Esophagus muscularis mucosa (tissue), 4 donors: ENCODE measurements at regions not wholly inside any gene's neighbourhood (a gene's known extent, or its start where the extent isn't known, plus 50 kb on each side); places are given as distances from the start of the nearest gene placed in this dataset.

Experiments
- CTCF ChIP-seq, 3 experiments: fragments of 200-600 bp in 2 of 3; fragments of 450-650 bp in 1 of 3; sonication (generic) in 2 of 3; IDR thresholded peaks; one replicate each; pipeline ENCODE4 v1.5.1; 2017 to 2019; ENCODE audit warnings: antibody characterized with exemption in 3 of 3, mild to moderate bottlenecking in 2 of 3, moderate library complexity in 1 of 3
- EP300 ChIP-seq: sonication (generic); formaldehyde crosslinking; IDR thresholded peaks from one replicate; pipeline ENCODE4 v1.6.1; 2017; ENCODE audit warnings: antibody characterized with exemption
- POLR2A ChIP-seq: fragments of 450-650 bp; IDR thresholded peaks from one replicate; pipeline ENCODE4 v1.6.1; 2017; ENCODE audit warnings: antibody characterized with exemption, moderate library complexity, mild to moderate bottlenecking, low read depth
- POLR2AphosphoS5 ChIP-seq, 2 donors: sonication (generic); formaldehyde crosslinking; IDR thresholded peaks; one replicate each; pipeline ENCODE4 v1.6.1; 2017; ENCODE audit warnings: antibody characterized with exemption in 2 of 2

- TF ChIP-seq CTCF (IDR thresholded peaks at IDR 0.05): no peak
- no peak for TF ChIP-seq EP300
- TF ChIP-seq POLR2AphosphoS5 (IDR thresholded peaks at IDR 0.05): no peak
- TF ChIP-seq POLR2A: no peak
Observed at GRCh38 chr9:569296-569695, 272.2 kb upstream of the DMRT1 start.
